Prostate gland (tissue), 2 donors: ENCODE measurements at regions not wholly inside any gene's neighbourhood (a gene's known extent, or its start where the extent isn't known, plus 50 kb on each side); places are given as distances from the start of the nearest gene placed in this dataset.

ENCODE experiments used
- POLR2A ChIP-seq: fragments of 450-650 bp; IDR thresholded peaks from one replicate; pipeline ENCODE4 v1.6.1; 2016; ENCODE audit warnings: antibody characterized with exemption, mild to moderate bottlenecking
- TF ChIP-seq, protein P1 (sequence below), 4 experiments: fragments of 200-600 bp in 2 of 4; fragments of 450-650 bp in 2 of 4; sonication (generic) in 2 of 4; IDR thresholded peaks; 1 replicate in 3 of 4; 2 replicates in 1 of 4; pipeline ENCODE4 v1.5.1; 2016 to 2019; ENCODE audit warnings: antibody characterized with exemption in 4 of 4, mild to moderate bottlenecking in 2 of 4, moderate library complexity in 2 of 4

GRCh38 chr3:124346487-124346886 lies 354.6 kb upstream of the ROPN1 start:
- TF ChIP-seq, protein P1, sequence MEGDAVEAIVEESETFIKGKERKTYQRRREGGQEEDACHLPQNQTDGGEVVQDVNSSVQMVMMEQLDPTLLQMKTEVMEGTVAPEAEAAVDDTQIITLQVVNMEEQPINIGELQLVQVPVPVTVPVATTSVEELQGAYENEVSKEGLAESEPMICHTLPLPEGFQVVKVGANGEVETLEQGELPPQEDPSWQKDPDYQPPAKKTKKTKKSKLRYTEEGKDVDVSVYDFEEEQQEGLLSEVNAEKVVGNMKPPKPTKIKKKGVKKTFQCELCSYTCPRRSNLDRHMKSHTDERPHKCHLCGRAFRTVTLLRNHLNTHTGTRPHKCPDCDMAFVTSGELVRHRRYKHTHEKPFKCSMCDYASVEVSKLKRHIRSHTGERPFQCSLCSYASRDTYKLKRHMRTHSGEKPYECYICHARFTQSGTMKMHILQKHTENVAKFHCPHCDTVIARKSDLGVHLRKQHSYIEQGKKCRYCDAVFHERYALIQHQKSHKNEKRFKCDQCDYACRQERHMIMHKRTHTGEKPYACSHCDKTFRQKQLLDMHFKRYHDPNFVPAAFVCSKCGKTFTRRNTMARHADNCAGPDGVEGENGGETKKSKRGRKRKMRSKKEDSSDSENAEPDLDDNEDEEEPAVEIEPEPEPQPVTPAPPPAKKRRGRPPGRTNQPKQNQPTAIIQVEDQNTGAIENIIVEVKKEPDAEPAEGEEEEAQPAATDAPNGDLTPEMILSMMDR (IDR thresholded peaks at IDR 0.05), result no peak
- no peak for TF ChIP-seq POLR2A
